ENCODE measurements at regions not wholly inside any gene's neighbourhood (a gene's known extent, or its start where the extent isn't known, plus 50 kb on each side); places are given as distances from the start of the nearest gene placed in this dataset.

DNA sequence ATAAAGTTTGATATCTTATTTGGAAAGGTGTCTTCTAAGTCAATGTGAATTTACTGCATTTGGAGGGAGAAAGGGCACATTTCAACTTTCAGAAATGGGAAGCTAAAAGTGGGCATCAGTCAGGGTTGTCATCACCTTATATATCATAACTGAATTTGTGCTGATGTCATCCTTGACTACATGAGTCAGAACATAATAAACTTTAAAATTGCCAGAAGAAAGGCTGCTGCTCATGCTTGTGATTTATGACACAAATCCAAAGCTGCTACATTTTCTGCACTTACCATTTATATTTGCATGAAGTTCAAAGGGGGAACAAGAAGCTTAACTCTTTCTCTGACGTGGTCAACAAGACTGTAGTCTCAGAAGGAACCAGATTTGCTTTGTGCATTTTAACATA is 196.6 kb downstream of the UTP18 start:
- TF ChIP-seq, protein P1, sequence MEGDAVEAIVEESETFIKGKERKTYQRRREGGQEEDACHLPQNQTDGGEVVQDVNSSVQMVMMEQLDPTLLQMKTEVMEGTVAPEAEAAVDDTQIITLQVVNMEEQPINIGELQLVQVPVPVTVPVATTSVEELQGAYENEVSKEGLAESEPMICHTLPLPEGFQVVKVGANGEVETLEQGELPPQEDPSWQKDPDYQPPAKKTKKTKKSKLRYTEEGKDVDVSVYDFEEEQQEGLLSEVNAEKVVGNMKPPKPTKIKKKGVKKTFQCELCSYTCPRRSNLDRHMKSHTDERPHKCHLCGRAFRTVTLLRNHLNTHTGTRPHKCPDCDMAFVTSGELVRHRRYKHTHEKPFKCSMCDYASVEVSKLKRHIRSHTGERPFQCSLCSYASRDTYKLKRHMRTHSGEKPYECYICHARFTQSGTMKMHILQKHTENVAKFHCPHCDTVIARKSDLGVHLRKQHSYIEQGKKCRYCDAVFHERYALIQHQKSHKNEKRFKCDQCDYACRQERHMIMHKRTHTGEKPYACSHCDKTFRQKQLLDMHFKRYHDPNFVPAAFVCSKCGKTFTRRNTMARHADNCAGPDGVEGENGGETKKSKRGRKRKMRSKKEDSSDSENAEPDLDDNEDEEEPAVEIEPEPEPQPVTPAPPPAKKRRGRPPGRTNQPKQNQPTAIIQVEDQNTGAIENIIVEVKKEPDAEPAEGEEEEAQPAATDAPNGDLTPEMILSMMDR (IDR thresholded peaks at IDR 0.05; ENCODE audit: control insufficient read depth, extremely low read depth, insufficient read depth), result no peak
- no peak for DNase-seq (ENCODE audit: low read depth)
- no peak overlapping the region for H3K4me3 ChIP-seq (ENCODE audit: low read depth, low read length)

DNA sequence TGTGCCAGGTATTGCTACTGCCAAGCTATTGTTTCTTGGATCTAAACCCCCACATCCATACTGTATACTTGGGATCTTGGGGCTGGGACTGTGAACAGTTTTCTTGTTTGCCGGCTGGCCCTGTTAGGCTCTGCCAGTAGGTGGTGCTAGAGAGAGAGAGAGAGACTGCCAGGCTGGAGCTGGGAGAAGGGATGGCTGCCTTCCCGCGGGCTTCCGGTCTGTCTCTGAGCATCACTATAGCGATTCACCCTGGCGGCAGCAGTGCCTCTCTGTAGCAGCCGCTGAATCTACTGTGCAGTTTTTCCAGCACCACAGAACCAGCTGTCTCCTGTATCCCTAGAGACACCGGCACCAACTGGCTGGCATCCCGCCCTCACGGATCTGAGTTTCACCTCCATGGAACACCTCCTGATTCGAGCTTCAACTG is 201.2 kb downstream of the UTP18 start:
- H3K4me3 ChIP-seq (ENCODE audit: low read depth, low read length), result no peak overlapping the region
- DNase-seq (ENCODE audit: low read depth), result peak; percentile 48
- TF ChIP-seq, protein P1 (IDR thresholded peaks at IDR 0.05; ENCODE audit: control insufficient read depth, extremely low read depth, insufficient read depth), result peak; percentile 98

DNA sequence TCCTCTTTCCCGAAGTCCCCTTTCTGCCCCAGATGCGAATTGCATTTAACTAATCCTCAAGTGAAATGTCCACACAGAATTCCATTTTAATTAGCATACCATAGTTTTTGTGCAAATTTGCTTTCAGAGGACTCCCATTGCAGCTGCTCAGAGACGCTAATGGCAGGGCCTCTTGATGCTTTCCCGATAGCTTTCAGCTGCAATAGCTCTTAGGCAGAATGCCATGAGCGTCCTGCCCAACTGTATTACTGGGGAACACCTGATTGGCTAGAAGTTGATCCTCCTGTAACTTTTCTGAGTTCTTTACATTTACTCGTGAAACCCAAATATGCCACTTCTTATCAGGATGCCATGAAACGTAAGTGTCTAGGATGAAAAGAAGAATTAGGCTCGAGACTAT is 203.0 kb downstream of the UTP18 start:
- no peak overlapping the region for H3K4me3 ChIP-seq (ENCODE audit: low read depth, low read length)
- no peak for DNase-seq (ENCODE audit: low read depth)
- TF ChIP-seq, protein P1 (IDR thresholded peaks at IDR 0.05; ENCODE audit: control insufficient read depth, extremely low read depth, insufficient read depth), result no peak

- H3K4me3 ChIP-seq (ENCODE audit: low read depth, low read length), result no peak overlapping the region
- TF ChIP-seq, protein P1 (IDR thresholded peaks at IDR 0.05; ENCODE audit: control insufficient read depth, extremely low read depth, insufficient read depth), result no peak
- DNase-seq (ENCODE audit: low read depth), result no peak
These were observed 207.0 kb downstream of the UTP18 start for GRCh38 chr17:51467336-51467735.

DNA sequence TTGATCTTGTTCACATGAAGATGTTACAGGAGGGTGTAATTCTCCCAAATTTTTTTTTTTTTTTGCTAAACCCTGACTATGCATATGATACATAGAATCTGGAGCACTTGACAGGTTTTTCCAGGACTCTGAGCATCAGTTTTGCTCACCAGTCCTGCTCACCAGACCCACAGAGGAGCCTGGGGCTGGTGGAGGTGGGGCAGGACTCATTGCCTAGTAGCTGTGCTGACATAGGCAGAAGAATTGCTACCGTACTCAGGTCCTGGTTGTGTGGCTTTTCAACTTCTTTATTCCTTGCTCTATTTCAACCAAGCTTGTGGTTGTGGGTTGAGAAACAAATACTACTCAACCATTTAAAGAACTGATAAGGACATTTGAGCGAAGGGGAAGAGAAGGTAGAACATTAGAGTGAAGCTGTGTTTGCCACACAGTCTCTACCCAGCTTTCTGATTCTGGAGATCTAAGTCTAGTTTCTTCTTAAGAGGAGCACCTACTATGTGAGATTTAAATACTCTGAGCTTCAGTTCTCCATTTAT is 212.4 kb downstream of the UTP18 start:
- TF ChIP-seq, protein P1 (IDR thresholded peaks at IDR 0.05; ENCODE audit: control insufficient read depth, extremely low read depth, insufficient read depth), result no peak
- DNase-seq (ENCODE audit: low read depth), result no peak
- no peak overlapping the region for H3K4me3 ChIP-seq (ENCODE audit: low read depth, low read length)

- TF ChIP-seq, protein P1 (IDR thresholded peaks at IDR 0.05; ENCODE audit: control insufficient read depth, extremely low read depth, insufficient read depth), result no peak
- DNase-seq (ENCODE audit: low read depth), result no peak
- H3K4me3 ChIP-seq (ENCODE audit: low read depth, low read length), result no peak overlapping the region
These were observed 214.4 kb downstream of the UTP18 start for GRCh38 chr17:51474764-51475163.

DNA sequence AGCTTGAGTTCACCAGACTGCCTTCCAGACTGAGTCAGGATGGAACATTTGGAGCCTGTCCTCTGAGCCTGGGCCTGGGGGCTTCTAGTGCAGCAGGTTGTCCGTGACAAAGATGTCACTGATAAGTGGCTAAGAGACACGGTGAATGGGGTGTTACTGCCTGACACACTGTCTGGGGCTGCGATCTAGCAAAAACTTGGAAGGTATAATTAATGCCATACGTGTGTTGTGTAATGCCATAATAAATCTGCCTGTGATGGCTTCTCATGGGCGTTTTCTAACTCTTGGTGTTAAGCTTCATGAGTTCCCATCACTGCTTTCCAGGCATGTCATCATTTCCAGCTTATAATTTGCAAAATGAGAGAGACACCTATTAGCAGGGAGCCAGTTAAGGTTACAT is 215.4 kb downstream of the UTP18 start:
- no peak for DNase-seq (ENCODE audit: low read depth)
- TF ChIP-seq, protein P1 (IDR thresholded peaks at IDR 0.05; ENCODE audit: control insufficient read depth, extremely low read depth, insufficient read depth), result no peak
- H3K4me3 ChIP-seq (ENCODE audit: low read depth, low read length), result no peak overlapping the region
